CD14-positive monocyte (primary cell): ENCODE measurements at regions not wholly inside any gene's neighbourhood (a gene's known extent, or its start where the extent isn't known, plus 50 kb on each side); places are given as distances from the start of the nearest gene placed in this dataset.

Source experiments
- DNase-seq, 3 donors: peaks; one replicate each; pipeline ENCODE4 v3.0.0-alpha.2; 2011 to 2022
- H2AFZ ChIP-seq: 2 replicates; pipeline ENCODE4 v1.6.0; 2012; ENCODE audit warnings: mild to moderate bottlenecking, low read depth, low read length, inconsistent platforms; ENCODE audit not compliant: insufficient read depth, poor library complexity, severe bottlenecking
- H3K27ac ChIP-seq, 2 donors: 1 replicate in 1 of 2; 2 replicates in 1 of 2; pipeline ENCODE4 v1.5.1; 2012 to 2013; ENCODE audit warnings: low read length in 2 of 2, control low read depth in 1 of 2, inconsistent platforms in 1 of 2, low read depth in 1 of 2, mild to moderate bottlenecking in 1 of 2
- H3K27me3 ChIP-seq, 2 donors: one replicate each; pipeline versions ENCODE4 v1.6.0 to v1.6.1; 2011 to 2013; ENCODE audit warnings: low read length in 2 of 2; ENCODE audit not compliant: control insufficient read depth in 2 of 2, insufficient read depth in 2 of 2
- H3K36me3 ChIP-seq, 2 donors: replicated peaks in 1 of 2; 1 replicate in 1 of 2; 2 replicates in 1 of 2; pipeline versions ENCODE4 v1.5.1 to v1.6.1; 2012 to 2013; ENCODE audit warnings: low read length in 2 of 2, control low read depth in 1 of 2, inconsistent platforms in 1 of 2, mild to moderate bottlenecking in 1 of 2; ENCODE audit not compliant: insufficient read depth in 2 of 2, control insufficient read depth in 1 of 2
- H3K4me1 ChIP-seq, 2 donors: 1 replicate in 1 of 2; 2 replicates in 1 of 2; pipeline versions ENCODE4 v1.5.1 to v1.6.1; 2012 to 2013; ENCODE audit warnings: low read length in 2 of 2, control low read depth in 1 of 2, inconsistent platforms in 1 of 2, mild to moderate bottlenecking in 1 of 2, moderate library complexity in 1 of 2; ENCODE audit not compliant: insufficient read depth in 2 of 2, control insufficient read depth in 1 of 2
- H3K4me2 ChIP-seq: replicated peaks from 2 replicates; pipeline ENCODE3; 2012; ENCODE audit warnings: low read length, moderate library complexity, mild to moderate bottlenecking; ENCODE audit not compliant: poor library complexity, severe bottlenecking; ENCODE audit errors: extremely low read depth
- H3K4me3 ChIP-seq, 3 experiments: fragments of 200-600 bp in 1 of 3; sonication (generic) in 1 of 3; replicated peaks in 1 of 3; 1 replicate in 2 of 3; 2 replicates in 1 of 3; pipeline ENCODE4 v1.5.1; 2011 to 2013; ENCODE audit warnings: low read length in 3 of 3, mild to moderate bottlenecking in 3 of 3, control low read depth in 2 of 3, low read depth in 2 of 3, inconsistent platforms in 1 of 3, moderate library complexity in 1 of 3
- H3K79me2 ChIP-seq: 2 replicates; pipeline ENCODE4 v1.6.0; 2012; ENCODE audit warnings: mild to moderate bottlenecking, control low read depth, inconsistent platforms, low read length, moderate library complexity; ENCODE audit not compliant: insufficient read depth
- H3K9ac ChIP-seq: 2 replicates; pipeline ENCODE4 v1.6.0; 2017; ENCODE audit warnings: low read length, mild to moderate bottlenecking; ENCODE audit not compliant: insufficient read depth, poor library complexity, severe bottlenecking
- H3K9me3 ChIP-seq, 2 donors: replicated peaks in 1 of 2; 1 replicate in 1 of 2; 2 replicates in 1 of 2; pipeline versions ENCODE4 v1.5.1 to v1.6.1; 2012 to 2013; ENCODE audit warnings: low read length in 2 of 2, control low read depth in 1 of 2; ENCODE audit not compliant: control insufficient read depth in 1 of 2, insufficient read depth in 1 of 2
- H4K20me1 ChIP-seq: 2 replicates; pipeline ENCODE4 v1.6.0; 2012; ENCODE audit warnings: mild to moderate bottlenecking, low read length, control low read depth, moderate library complexity; ENCODE audit not compliant: insufficient read depth
- H3K27ac Mint-ChIP-seq, 7 donors: one replicate each; pipeline ENCODE4 v1.8.0; 2020; ENCODE audit warnings: mild to moderate bottlenecking in 7 of 7, mixed read lengths in 7 of 7, moderate library complexity in 6 of 7, inconsistent platforms in 2 of 7
- H3K27me3 Mint-ChIP-seq, 3 donors: one replicate each; pipeline ENCODE4 v1.8.0; 2021 to 2022; ENCODE audit warnings: low read depth in 3 of 3, mild to moderate bottlenecking in 3 of 3, mixed read lengths in 3 of 3, moderate library complexity in 3 of 3, inconsistent platforms in 1 of 3
- H3K36me3 Mint-ChIP-seq, 2 donors: one replicate each; pipeline ENCODE4 v1.8.0; 2020; ENCODE audit warnings: mixed read lengths in 2 of 2, inconsistent platforms in 1 of 2, mild to moderate bottlenecking in 1 of 2
- H3K4me1 Mint-ChIP-seq: one replicate; pipeline ENCODE4 v1.8.0; 2020; ENCODE audit warnings: mild to moderate bottlenecking, mixed read lengths
- H3K4me3 Mint-ChIP-seq, 2 donors: one replicate each; pipeline ENCODE4 v1.8.0; 2020; ENCODE audit warnings: mild to moderate bottlenecking in 2 of 2, mixed read lengths in 2 of 2, moderate library complexity in 1 of 2
- H3K9me3 Mint-ChIP-seq, 7 donors: one replicate each; pipeline ENCODE4 v1.8.0; 2020 to 2022; ENCODE audit warnings: mixed read lengths in 7 of 7, mild to moderate bottlenecking in 6 of 7, moderate library complexity in 6 of 7, inconsistent platforms in 2 of 7
- WGBS: methylation state at CpG from one replicate; pipeline ENCODE4 v1.1.5; 2013; ENCODE audit warnings: missing lambda C conversion rate; ENCODE audit not compliant: insufficient coverage; 5-methylcytosine and 5-hydroxymethylcytosine counted together
- intact Hi-C, 2 donors: fragments of 100-400 bp; cut with micrococcal nuclease; formaldehyde crosslinking; loops; one replicate each; pipeline versions ENCODE4 v1.15.0 to v1.15.1; 2023
- TF ChIP-seq, protein P1 (sequence below): fragments of 200-600 bp; IDR thresholded peaks from one replicate; pipeline ENCODE4 v1.8.0; 2022; ENCODE audit warnings: antibody characterized with exemption, mild to moderate bottlenecking

DNA sequence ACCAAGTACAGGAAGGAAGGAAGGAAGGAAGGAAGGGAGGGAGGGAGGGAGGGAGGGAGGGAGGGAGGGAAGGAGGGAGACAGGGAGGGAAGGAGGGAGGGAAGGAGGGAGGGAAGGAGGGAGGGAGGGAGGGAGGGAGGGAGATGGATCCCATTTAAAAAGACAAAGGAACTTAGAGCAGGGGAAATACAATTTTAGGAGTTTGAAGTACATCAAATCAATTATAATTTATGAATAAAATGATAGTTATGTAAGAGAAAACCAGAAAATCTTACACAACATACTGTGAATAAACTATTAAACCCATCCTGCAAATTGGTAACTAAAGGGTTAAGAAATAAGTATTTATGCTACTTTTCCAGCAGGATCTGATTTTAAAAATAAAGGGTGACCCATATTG, 475.9 kb downstream of the HDGFL1 start:
- Mint-ChIP-seq H3K4me3 (no peak overlapping the region), H3K4me1 (no peaks in the 10 kb centered on the region), H3K9me3 (peaks cover 2 to 13% (median 8%) of the 10 kb centered on the region in 7 donors), H3K36me3 (no peaks in the 10 kb centered on the region), H3K27ac (no peak overlapping the region), H3K27me3 (no peaks in the 10 kb centered on the region)
- no peak overlapping the region for H3K4me2 ChIP-seq
- no peaks in the 10 kb centered on the region for H3K36me3 ChIP-seq
- H4K20me1 ChIP-seq: no peaks in the 10 kb centered on the region
- no peak overlapping the region for H3K9ac ChIP-seq
- no peaks in the 10 kb centered on the region for H3K27me3 ChIP-seq
- H2AFZ ChIP-seq: no peak overlapping the region
- DNase-seq: no peak
- intact Hi-C loops: no loop called here
- TF ChIP-seq, protein P1, sequence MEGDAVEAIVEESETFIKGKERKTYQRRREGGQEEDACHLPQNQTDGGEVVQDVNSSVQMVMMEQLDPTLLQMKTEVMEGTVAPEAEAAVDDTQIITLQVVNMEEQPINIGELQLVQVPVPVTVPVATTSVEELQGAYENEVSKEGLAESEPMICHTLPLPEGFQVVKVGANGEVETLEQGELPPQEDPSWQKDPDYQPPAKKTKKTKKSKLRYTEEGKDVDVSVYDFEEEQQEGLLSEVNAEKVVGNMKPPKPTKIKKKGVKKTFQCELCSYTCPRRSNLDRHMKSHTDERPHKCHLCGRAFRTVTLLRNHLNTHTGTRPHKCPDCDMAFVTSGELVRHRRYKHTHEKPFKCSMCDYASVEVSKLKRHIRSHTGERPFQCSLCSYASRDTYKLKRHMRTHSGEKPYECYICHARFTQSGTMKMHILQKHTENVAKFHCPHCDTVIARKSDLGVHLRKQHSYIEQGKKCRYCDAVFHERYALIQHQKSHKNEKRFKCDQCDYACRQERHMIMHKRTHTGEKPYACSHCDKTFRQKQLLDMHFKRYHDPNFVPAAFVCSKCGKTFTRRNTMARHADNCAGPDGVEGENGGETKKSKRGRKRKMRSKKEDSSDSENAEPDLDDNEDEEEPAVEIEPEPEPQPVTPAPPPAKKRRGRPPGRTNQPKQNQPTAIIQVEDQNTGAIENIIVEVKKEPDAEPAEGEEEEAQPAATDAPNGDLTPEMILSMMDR: no peak
- H3K4me3 ChIP-seq: no peak overlapping the region
- H3K79me2 ChIP-seq: no peaks in the 10 kb centered on the region
- H3K4me1 ChIP-seq: no peaks in the 10 kb centered on the region
- H3K9me3 ChIP-seq: no peaks in the 10 kb centered on the region
- H3K27ac ChIP-seq: no peak overlapping the region

DNA sequence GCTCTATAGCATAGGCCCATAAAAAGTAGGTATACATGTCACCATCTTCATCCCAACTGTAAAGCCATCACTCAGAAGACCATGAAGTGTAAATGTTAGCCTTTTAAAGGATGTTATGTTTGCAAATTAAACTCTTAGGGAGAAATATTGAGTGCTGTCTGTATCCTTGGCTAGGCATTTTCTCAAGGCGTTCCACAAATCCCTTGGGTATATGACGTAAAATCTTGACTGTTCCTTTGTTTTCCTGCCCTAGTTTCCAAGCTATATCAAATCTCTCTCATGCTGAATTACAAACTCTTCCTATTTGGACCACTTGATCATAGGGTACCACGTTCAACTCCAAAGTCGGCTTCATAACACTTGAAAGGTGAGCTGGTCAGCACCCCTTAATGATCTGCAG, 486.2 kb downstream of the HDGFL1 start:
- no peak overlapping the region for H3K27ac ChIP-seq
- no peak overlapping the region for H3K4me2 ChIP-seq
- intact Hi-C loops: no loop called here
- H2AFZ ChIP-seq: no peak overlapping the region
- no peak overlapping the region for H3K27ac Mint-ChIP-seq
- H3K9me3 ChIP-seq: peaks cover 4 to 9% of the 10 kb centered on the region in 2 donors
- H3K27me3 ChIP-seq: no peaks in the 10 kb centered on the region
- H3K4me3 Mint-ChIP-seq: no peak overlapping the region
- TF ChIP-seq, protein P1: no peak
- peaks cover 0 to 3% (median 0%) of the 10 kb centered on the region in 3 donors for H3K27me3 Mint-ChIP-seq
- H3K9me3 Mint-ChIP-seq: peaks cover 7 to 29% (median 18%) of the 10 kb centered on the region in 7 donors
- WGBS: 100% methylated on average over 2 of the region's 4 CpGs
- no peaks in the 10 kb centered on the region for H3K36me3 ChIP-seq
- no peaks in the 10 kb centered on the region for H3K4me1 ChIP-seq
- H3K4me3 ChIP-seq: no peak overlapping the region
- no peaks in the 10 kb centered on the region for H4K20me1 ChIP-seq
- no peak for DNase-seq
- no peaks in the 10 kb centered on the region for H3K36me3 Mint-ChIP-seq
- H3K79me2 ChIP-seq: no peaks in the 10 kb centered on the region
- H3K4me1 Mint-ChIP-seq: no peaks in the 10 kb centered on the region
- H3K9ac ChIP-seq: no peak overlapping the region
